HG03039 (cell line): ENCODE measurements at regions not wholly inside any gene's neighbourhood (a gene's known extent, or its start where the extent isn't known, plus 50 kb on each side); places are given as distances from the start of the nearest gene placed in this dataset.

Experiments
- ATAC-seq: cut with Tn5 transposase; IDR thresholded peaks from one replicate; pipeline ENCODE4 v1.9.1; 2021; ENCODE audit warnings: mild to moderate bottlenecking, moderate library complexity; ENCODE audit not compliant: unreplicated experiment

DNA sequence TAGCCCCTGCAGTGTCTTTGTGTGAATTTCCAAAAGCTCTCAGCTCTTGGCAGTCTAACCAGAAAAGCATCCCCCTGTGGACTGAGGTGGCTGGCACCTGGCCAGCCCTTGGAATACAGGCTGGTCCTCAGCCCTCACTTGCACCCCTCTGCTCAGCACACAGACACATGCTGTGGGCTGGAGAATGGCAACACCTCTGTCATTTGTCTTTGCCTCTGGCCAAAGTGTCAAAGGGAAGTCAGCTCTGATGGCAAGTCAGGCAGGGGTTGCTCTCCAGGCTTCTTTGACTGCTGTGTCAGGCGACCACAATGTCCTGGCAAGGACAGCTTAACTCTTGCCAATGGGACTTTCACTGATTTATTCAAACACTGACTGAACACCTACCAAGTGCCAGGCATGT is 724.8 kb downstream of the INHBA start:
- ATAC-seq: no peak

DNA sequence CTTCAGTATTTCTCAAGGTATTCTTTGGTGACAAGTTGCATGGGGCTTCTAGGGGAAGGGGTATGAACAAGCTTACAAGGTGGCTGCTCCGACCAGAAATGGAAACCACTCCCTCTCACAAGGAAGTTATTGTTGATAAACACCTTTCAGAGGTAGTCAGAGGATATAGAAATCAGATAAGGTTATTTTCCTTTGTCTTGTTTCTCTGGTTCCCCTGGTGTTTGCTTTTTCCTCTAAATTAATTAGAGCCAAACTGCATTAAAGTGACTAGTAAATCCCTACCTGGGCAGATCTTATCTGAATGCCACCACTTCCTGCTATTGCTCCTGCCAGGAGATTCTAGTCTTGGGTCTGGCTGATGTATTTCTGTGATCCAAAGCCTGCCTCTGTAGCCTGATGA is 725.4 kb downstream of the INHBA start:
- no peak for ATAC-seq

DNA sequence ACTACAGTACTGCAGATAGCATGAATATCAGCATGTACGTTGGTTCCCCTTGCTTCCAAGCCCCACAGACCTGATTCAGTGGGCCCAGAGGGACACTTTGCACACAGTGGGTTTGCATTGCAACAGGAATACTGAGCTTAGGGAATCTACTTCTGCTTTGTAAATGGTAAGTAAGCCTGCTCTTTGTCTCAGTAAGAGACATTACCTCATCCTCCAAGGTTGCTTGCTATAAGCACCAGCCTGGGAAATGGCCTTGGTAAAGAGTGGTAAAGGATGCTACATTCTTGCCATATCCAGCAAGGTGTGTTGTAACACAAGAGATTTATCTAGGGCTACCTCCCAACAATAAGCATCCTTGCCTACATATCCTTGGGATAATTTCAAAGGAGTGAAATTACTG is 730.5 kb downstream of the INHBA start:
- ATAC-seq: no peak

DNA sequence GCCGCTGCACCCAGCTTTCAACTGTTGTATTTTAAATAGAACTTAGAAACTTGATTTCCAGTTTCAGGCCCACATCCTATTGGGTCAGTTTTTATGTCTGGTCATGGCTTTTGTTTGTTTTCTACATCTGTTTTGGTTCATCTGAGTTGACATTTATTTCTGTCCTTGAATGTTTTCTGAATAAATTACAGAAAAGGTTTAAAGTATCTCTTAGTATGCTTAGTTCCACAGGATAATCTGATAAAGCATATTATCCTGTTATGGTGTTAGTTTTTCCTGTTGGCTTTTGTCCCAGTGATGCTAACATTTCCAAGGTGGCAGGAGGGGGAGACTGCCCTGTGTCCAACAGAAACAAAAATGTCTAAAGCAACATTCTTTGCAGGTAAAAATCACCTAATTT is 733.2 kb downstream of the INHBA start:
- ATAC-seq: no peak

DNA sequence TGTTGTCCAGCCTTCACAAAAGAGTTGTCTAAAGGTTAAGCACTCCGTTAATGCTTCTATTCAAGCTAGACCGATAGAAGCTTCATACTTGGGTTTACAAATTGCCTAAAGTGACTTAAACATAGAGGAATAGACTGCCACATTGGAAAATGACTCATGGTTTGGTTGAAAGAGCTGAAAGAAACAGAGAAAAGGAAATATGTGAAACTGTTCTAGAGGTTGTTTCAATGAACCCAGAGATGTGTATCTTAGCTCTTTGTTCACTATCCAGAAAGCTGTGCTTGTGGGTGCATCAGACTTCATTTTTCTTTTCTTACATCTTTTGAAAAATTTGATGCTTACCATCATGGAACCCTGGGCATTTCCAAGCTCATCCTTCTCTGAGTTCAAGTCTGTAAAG is 736.2 kb downstream of the INHBA start:
- no peak for ATAC-seq

DNA sequence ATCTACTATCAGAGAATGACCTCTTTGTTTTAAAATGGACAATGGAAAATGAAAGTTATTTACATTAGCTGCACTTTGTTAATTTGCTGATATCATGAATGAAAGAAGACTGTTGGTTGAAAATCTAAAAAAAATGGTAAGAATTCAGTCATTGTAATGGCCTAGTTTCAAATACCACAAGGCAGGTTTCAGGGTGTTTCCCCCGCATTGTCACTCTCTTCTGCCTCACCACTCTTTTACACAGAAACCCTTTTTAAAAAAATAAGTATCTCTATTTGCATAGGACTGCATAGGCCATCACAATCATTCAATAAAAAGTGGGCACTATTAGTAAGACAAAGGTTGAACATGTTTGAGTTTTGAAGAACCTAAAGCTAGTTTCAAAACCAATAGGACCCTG is 737.1 kb downstream of the INHBA start:
- peak; percentile 82 for ATAC-seq

DNA sequence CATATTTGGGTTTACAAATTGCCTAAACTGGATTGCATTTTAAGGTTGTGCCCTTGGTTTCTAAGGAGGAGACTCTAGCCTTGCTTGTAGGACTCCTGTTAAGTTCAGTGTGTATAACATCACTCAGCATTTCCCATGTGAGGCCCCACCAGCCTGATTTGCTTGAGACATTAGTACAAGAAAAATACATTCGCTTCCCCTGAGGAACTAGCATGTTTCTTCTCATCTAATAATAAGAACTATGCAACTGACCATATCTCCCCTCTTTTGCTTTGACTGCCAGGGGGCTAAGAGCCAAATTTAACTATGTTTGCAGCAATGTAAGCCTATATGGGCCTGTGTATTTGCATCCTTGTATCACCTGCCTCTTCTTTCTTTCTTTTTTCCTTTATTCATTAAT is 737.9 kb downstream of the INHBA start:
- no peak for ATAC-seq

DNA sequence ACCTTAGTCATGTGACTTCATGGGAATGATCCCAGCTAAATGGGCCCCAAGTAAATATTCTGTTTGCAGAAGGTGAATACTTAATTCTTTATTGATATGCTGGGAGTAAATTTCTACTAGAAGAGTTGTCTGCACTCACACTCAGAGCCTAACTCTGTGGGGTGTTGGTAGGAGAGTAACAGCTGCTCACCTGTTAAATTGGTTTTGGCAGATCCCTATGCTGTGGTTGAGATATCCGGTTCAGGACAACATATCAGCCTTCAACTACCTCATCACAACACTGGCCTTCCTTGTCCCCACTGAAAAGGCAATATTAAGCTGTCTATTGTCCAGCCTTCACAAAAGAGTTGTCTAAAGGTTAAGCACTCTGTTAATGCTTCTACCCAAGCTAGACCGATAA is 738.3 kb downstream of the INHBA start:
- ATAC-seq: no peak

DNA sequence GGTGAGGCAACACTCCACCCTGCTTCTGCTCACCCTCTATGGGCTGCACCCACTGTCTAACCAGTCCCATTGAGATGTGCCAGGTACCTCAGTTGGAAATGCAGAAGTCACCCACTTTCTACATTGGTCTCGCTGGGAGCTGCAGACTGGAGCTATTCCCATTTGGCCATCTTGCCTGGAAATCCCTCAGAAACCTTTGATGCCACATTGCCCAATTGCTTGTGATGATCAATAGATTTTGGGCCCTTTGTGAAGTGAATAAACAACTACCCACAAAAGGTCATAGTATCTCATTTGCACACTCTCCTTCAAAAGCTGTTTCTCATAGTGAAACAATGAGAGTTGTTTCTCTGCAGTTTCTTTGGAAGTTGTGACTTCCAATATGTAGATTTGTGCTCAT is 742.9 kb downstream of the INHBA start:
- no peak for ATAC-seq

DNA sequence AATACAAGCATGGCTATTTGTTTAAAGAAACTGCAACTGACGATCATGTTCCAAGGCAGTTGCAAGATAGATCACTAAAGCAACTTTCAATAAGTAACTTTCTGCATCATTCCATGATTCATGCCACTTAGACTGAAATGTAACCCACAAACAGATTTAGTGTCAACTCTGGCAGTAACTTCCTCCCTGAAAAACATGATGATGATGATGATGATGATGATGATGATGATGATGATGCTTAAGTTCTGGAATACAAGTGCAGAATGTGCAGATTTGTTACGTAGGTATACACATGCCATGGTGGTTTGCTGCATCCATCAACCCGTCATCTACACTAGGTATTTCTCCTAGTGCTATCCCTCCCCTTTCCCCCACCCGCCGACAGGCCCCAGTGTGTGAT is 754.7 kb downstream of the INHBA start:
- ATAC-seq: no peak

DNA sequence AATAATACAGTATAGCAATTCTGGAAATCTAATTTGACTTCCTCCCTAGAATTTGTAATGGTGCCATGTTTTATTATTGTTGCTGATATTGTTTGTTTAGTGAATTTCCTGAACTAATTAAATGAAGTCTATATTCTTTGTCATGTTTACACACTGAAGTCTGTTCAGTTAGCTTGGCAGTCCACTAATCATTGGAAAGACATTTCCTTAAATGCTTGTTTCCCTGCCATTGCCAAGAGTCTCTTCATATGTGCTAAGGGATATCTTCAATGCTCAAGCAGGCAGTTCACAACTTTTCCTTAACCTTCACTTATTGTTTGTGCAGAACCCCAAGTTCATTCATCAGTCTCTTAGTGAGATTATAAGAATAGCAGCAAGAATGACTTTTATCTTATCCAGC is 755.3 kb downstream of the INHBA start:
- no peak for ATAC-seq

DNA sequence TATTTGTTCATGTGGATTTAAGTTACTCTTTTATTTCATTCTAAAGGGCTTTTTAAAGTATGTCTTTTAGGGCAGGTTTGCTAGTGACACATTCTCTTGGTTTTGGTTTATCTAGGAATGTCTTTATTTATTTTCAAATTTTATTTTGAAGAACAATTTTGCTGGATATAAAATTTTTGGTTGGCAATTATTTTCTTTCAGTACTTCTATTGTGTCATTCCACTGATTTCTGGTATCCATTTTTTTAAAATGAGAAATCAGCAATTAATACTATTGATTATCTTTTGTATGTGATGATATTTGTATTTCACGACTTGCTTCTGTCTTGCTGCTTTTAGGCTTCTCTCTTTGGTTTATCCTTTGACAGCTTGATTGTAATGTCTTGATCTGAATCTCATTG is 756.3 kb downstream of the INHBA start:
- no peak for ATAC-seq

DNA sequence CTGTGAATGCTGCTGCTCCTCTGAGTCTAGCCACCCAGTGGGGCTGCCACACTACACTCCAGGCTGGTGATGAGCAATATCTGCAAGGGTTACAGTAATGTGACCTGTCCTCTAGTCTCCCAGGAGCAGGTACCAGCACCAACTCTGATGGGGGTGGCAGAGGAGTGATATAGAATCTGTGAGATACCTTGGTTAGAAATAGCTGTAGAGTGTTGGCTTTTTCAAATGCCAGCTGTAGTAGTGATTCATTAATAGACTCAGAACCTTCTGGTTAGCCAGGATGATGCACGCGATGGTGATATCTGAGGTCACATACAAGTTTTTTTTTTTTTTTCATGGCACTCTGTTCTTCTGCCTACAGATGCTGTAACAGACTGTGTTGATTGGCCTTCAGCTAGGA is 757.1 kb downstream of the INHBA start:
- ATAC-seq: no peak

DNA sequence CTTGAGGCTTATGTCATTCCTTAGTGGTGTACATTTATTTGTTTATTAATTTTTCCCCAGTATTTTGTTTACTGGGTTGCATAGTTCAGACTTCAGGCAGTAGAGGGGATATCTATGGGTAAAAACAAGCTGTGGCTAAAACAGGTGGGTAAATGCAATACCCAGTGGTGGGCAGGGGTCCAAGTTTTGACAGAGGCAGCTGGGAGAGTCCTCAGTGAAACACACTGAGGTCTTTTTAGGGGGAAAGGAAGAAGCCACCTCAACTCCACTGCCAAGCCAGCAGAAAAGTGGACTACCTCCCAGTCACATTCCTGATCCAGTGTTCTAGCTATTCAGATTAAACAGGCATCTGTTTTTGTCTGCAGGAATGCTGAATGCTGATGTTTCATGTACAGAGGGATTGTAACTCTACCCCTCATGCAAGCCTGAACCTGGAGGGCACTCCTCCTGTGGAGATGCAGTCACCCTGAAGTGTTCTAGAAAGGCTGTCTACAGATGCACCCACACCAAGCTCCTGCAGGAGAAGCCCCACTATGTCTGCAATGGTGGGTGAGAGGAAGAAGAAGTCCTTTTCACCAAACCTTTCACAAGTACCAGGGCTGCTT is 757.8 kb downstream of the INHBA start:
- no peak for ATAC-seq

DNA sequence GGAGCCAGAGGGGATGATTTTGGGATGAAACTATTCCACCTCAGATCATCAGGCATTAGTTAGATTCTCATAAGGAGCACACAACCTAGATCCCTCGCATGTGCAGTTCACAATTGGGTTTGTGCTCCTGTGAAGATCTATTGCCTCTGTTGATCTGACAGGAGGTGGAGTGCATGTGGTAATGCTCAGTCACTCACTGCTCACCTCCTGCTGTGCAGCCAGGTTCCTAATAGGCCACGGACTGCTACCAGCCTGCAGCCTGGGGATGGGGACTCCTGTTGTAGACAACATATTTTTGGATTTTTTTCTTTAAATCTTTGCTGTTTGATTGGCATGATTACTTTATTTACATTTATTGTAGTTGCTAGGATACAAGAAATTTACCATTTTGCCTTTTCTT is 765.0 kb downstream of the INHBA start:
- ATAC-seq: no peak

DNA sequence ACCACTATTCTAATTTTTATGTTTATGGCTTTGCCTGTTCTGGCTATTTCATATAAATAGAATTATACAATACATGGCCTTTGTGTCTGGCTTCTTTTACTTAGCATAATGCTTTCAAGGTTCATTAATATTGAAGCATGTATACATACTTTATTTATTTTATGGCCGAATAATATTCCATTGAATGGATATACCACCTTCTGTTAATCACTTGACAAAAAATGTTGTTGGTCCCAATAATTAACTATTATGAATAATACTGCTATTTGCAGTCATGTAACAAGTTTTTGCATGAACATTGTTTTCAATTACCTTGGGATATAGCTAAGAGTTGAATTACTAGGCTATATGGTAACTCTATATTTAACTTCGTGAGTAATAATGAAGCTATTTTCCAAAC is 767.5 kb downstream of the INHBA start:
- ATAC-seq: no peak

DNA sequence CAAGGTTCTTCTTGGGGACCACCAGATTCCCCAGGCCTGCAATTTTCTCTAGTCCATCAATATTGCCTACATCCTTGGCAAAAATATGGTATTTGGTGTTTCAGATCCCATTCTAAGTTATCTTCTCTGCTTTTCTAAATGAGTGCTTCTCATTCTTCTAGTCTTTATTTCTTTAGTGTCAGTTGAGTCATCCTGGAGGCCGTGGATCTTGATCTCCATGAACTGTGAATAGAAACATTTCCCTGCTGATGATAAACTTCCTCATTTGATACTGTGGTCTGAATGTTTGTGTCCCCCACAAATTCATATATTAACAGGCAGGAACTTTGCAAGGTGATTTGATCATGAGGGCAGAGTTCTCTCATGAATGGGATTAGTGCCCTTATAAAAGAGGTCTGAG is 779.3 kb downstream of the INHBA start:
- ATAC-seq: no peak

DNA sequence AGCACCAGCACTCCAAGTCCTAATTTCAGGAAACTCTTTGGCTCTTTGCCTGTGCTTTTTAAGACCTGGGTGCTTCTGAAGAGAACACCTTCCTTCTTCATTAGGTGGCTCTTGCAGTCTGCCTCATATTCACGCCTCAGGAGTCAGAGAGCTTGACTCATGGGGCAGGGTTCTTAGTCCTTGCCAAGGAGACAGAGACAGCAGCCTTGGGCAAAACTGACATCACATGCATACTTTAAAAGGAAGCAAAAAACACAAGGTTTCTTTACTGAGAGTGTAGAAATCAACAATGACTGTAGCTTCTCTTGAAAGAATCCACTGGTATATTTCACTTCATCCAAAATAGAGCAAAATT is 780.6 kb downstream of the INHBA start:
- no peak for ATAC-seq

DNA sequence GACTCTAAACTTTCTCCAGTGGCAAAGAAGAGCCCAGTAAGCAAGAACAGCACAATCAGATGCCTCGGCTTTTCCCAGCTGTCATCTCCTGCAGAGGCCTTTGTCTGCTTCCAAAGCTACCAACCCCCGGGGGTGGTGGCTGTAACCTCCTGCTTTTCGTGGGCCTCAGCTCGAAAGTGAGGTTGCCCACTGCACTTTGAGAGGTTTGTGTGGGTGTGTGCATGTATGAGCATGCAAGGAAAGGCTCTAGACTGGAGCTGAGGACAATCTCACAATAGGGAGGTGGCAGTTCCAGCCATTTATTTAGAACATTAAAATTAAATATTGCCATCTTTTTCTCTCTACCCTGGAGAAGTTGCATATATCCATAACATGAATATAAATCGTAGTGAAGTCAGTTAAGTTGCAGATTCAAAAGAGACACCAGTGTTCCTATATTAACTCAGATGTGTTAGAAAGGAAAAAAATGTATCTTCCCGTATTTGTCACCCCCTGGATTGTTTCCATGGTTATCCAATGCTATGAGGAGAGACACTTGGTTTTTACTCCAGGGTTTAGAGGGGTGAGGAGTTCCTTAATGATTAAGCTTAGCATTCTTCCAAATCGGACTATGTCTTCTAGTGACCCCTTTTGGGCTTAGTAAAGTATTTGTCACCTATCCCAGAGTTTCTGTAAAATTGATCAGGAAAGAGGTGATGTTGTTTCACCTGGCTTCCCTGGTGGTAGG is 781.1 kb downstream of the INHBA start:
- ATAC-seq: no peak

DNA sequence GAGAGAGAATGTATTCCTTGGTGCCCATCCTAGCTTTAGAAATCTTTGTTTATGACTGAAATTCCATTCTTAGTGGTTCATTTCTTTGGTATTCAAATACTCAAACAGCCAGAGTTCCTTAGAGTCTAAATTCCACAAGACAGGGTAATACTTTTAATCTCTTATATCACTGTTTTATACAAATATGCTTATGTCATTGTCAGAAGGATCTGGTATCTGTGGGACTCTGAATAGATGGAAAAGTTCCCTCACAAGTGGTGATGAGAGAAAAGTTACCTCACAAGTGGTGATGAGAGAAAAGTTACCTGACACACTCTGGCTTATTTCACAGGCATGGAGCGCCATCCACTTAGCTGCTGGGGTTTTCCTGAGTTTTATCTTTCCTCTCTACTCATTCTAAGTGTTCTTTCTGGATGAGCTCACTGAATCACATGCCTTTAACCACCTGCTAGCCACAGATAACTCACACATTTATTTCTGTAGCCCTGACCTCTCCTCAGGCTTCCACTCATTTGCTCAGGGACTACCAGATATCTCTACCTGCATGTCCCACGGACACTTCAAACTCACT is 784.0 kb downstream of the SUGCT start:
- ATAC-seq: no peak

DNA sequence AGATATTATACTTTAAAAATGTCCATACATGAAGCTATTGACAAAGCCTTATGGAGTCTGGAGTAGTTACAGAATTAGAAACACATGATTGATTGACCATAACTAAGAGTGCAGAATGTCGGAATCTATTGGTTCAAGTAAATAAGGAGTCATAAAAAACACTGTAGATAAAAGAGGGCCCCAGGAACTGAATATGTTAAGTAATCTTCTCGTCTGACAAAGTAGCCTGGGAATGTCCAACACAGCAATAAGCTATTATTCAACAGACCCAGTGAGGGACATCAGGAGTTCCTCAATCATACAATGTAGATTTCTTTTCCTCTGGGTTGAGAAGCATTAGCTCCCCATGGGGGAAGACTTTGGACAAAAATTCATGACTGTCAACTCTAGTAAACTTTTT is 782.0 kb downstream of the SUGCT start:
- ATAC-seq: no peak

DNA sequence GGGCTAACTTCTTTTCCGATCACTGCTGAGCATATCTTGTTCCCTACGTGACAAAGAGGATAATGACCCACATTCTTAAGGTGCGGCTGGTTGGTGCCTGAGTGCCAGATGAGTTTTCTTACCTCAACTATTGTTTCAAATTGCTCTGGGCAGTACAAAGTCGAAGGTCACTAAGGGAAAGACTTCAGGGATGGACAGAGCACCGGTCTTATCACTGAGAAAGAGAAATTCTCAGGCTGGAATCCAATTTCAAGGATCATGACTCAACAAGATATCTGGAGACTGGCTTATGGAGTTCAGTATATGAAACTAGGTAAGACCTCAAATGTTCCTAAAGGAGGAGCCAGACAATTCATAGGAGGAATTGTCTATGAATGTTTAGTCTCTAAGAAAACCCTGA is 780.3 kb downstream of the SUGCT start:
- no peak for ATAC-seq
